Right cardiac atrium (tissue), 5 donors: ENCODE measurements at regions not wholly inside any gene's neighbourhood (a gene's known extent, or its start where the extent isn't known, plus 50 kb on each side); places are given as distances from the start of the nearest gene placed in this dataset.

ENCODE experiments used
- ATAC-seq, 2 donors: fragments of 200-7000 bp; cut with Tn5 transposase; one replicate each; pipeline versions ENCODE4 v1.8.0 to v1.9.1; 2020; ENCODE audit warnings: moderate library complexity in 2 of 2, mild to moderate bottlenecking in 1 of 2
- DNase-seq, 3 donors: peaks; one replicate each; pipeline ENCODE4 v3.0.0-alpha.2; 2020
- H3K27ac ChIP-seq: one replicate; pipeline ENCODE4 v1.5.1; 2013; ENCODE audit warnings: mild to moderate bottlenecking, low read length, control low read depth, moderate library complexity
- H3K27me3 ChIP-seq: one replicate; pipeline ENCODE4 v1.6.1; 2013; ENCODE audit not compliant: control insufficient read depth, insufficient read depth
- H3K4me1 ChIP-seq: one replicate; pipeline ENCODE4 v1.6.1; 2013; ENCODE audit warnings: low read length; ENCODE audit not compliant: control insufficient read depth, insufficient read depth
- H3K4me3 ChIP-seq: one replicate; pipeline ENCODE4 v1.5.1; 2013; ENCODE audit warnings: low read length, control low read depth
- H3K9me3 ChIP-seq: one replicate; pipeline ENCODE4 v1.6.1; 2013; ENCODE audit warnings: low read length; ENCODE audit not compliant: control insufficient read depth
- WGBS: extraction: QIAGEN DNeasy Blood & Tissue Kit; methylation state at CpG from one replicate; pipeline ENCODE4 v1.1.7; 2013; 5-methylcytosine and 5-hydroxymethylcytosine counted together
- intact Hi-C, 4 donors: fragments of 100-400 bp; cut with DNase I; formaldehyde crosslinking; loops; one replicate each; pipeline versions ENCODE4 v1.11.0 to v1.14.0; 2022 to 2023
- donor health status: healthy with polysubstance abuse.
- donor health status: DM: no; HTN: yes; CAD: no.
- donor health status: DM: no; HTN: no; CAD: no.
- donor health status: DM: no; HTN: yes; CAD: no; lungs with severe emphysema.
- donor health status: DM: yes; HTN: yes; CAD: no.

DNA sequence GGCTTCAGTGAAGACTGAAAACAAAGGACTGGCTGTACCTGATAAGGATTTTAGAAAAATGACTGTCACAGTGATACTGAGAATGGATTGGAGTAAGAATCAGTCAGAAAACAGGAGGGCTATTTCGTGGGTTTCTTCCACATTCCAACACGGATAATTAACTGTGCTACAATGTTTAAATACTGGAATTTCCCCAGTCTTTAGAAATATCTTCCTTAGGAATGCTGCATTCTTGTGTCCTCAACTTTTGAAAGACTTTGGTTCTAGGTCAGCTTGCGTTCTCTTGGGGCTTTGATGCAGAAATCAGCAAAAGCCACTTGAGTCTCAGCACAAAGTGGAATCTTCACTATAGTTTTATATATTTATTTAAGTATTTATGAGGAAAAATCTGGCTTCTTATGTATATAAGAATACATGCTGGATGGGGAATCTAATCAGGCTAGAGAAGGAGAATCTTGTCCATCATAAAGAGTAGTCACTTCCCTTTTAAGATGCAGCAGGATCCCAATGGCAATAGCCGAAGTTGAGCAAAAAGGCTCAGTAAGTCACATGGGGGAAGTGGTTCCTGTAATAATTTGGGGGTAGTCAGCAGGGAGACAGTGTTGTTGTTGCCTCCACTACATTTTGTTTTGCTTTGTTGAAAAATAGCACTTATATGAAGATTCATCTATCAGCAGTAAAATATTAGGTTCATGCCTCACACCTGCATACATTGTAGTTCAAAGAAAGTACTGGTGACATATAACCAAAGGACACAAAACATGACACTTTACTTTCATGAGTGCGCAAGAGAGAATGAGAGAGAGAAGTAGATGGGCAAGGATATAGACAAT is 86.0 kb downstream of the CH25H start:
- intact Hi-C loops: no loop called here
- no peaks in the 10 kb centered on the region for H3K27me3 ChIP-seq
- H3K9me3 ChIP-seq: no peaks in the 10 kb centered on the region
- no peaks in the 10 kb centered on the region for H3K4me1 ChIP-seq
- no peak for DNase-seq
- WGBS: 88% methylated on average over 5 of the region's 5 CpGs
- no peak overlapping the region for H3K27ac ChIP-seq
- ATAC-seq: no peak
- H3K4me3 ChIP-seq: no peak overlapping the region

DNA sequence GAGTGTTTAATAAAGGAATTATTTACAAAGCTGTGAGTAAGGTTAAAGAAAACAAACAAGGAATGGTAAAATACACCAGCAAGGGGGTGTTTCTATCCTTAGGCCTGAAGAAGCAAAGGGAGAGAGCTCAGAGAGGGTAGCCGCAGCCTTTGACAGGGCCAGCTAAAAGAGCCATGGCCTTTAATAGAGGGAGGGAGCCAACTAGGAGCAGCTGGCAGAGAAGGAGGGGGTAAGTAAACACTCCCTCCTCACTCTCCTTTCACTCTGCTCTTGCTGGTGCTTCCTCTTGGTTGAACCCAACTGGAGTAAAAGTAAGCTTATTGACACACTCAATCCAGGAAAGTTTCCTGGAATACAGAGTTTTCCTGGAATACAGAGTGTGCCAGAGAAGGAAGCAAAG is 87.5 kb downstream of the CH25H start:
- WGBS: 88% methylated on average over 1 of the region's 1 CpG
- no peak overlapping the region for H3K27ac ChIP-seq
- ATAC-seq (no peak), DNase-seq (no peak)
- H3K9me3 ChIP-seq: no peaks in the 10 kb centered on the region
- no peaks in the 10 kb centered on the region for H3K27me3 ChIP-seq
- no peak overlapping the region for H3K4me3 ChIP-seq
- H3K4me1 ChIP-seq: no peaks in the 10 kb centered on the region
- intact Hi-C loops: no loop called here

DNA sequence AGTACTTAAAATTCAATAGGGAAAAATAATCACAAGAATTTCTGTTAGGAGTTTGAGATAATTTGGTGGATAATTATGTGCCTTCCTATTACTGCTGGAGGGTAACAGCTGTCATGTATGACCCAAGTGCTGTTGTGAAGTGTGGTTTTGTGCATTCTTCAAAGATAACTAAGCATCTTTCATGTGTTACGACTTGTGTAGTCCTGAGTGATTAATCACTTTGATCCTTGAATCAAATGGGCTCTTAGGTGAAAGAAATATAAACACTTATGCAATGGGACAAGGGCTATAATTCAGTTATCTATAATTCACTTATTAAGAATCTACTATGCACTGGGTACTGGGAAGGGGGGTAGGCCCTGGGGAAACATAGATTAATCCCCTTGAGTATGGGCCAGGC is 89.0 kb downstream of the CH25H start:
- no peak overlapping the region for H3K27ac ChIP-seq
- intact Hi-C loops: no loop called here
- DNase-seq (no peak), ATAC-seq (no peak)
- no peak overlapping the region for H3K4me3 ChIP-seq
- no peaks in the 10 kb centered on the region for H3K27me3 ChIP-seq
- H3K4me1 ChIP-seq: no peaks in the 10 kb centered on the region
- H3K9me3 ChIP-seq: no peaks in the 10 kb centered on the region
- WGBS: 98% methylated on average over 1 of the region's 1 CpG

DNA sequence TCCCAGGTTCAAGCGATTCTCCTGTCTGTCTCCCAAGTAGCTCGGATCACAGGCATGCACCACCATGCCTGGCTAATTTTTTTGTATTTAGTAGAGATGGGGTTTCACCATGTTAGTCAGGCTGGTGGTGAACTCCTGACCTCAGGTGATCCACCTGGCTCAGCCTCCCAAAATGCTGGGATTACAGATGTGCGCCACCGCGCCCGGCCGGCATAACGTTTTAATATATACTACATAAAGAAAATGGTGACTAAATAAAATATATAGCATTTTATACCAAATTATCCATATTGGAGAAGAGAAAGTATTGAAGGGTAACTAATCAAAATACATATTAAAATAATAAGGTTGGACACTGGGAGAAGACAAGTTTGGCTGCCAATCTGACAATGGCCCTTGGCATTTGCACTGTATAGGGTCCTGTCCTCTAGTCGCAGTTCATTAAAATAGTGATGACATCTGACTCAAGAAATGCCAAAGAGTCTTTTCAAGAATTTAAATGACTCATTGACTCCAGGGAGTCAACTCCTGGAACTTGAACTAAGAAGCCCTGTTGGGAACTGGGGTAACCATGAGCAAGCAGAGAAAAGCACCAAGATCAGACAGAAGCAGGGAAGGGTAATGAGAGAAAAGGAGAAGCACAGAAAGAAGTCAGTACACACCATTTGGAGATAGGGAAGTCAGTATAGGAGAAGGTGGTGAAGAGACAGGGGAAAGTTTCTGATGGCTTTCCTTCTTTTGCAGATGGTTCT is 91.1 kb downstream of the CH25H start:
- intact Hi-C loops: no loop called here
- ATAC-seq (peak; percentile 61 to 79), DNase-seq (no peak)
- WGBS: 88% methylated on average over 9 of the region's 9 CpGs
- Histone ChIP-seq H3K27ac (no peak overlapping the region), H3K9me3 (no peaks in the 10 kb centered on the region), H3K27me3 (no peaks in the 10 kb centered on the region), H3K4me1 (no peaks in the 10 kb centered on the region), H3K4me3 (no peak overlapping the region)

DNA sequence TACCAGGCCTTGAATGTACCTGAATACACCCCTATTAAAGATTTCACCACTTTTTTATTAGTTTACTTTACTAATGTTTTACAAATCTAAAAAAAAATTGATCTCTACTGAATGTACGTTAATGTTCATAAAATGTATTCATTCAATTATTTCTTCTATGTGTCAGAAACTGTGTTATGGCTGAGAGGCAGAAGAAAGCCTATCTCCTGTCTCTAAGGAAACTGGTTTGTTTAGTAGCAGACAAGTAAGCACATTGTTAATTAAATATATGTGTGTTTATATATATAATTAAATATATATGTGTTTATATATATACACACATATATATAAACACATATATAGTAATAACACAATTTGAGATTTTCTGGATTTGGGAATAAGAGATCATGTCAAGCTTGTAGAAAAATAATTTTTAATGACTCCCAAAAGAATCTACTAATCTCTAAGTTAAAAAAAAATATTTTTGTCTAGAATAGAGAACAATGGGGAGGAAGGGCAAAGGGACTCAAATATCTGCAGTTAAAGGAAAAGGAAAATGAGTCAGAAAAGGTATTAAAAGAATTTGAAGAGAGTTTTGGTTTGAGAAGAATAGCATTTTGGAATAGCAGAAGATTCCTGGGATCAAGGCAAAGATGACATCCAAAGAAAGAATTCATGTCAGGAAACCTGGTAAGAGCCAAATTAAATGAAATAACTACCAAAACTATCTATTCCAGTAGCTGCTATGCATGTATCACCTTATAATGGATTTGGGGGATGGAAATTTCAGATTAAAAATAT is 92.1 kb downstream of the CH25H start:
- H3K4me1 ChIP-seq: no peaks in the 10 kb centered on the region
- no peak overlapping the region for H3K27ac ChIP-seq
- no peaks in the 10 kb centered on the region for H3K27me3 ChIP-seq
- H3K9me3 ChIP-seq: no peaks in the 10 kb centered on the region
- ATAC-seq: peak in 1 of 2 donors; percentile 62
- DNase-seq: no peak
- WGBS: 62% methylated on average over 1 of the region's 1 CpG
- no peak overlapping the region for H3K4me3 ChIP-seq
- intact Hi-C loops: no loop called here

DNA sequence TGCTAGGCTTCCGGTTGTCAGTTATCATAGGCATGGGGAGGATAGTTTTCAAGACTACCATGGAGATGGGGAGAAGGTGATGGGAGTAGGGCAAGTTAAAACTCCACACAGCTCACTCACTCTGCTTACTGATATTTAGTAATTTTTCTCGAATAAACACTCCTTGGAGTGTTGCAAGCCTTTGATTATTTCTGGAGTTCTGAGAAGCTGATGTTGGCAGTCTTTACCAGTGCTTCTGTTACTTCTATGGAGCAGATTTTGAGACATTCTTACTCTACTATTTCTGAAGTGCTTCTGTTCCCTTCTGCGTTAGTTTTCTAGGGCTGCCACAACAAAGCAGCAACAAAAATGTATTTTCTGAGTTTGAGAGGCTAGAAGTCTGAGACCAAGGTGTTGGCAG is 104.4 kb downstream of the CH25H start:
- intact Hi-C loops: no loop called here
- H3K4me1 ChIP-seq: peaks cover 2% of the 10 kb centered on the region
- DNase-seq: no peak
- H3K9me3 ChIP-seq: no peaks in the 10 kb centered on the region
- no peak overlapping the region for H3K4me3 ChIP-seq
- no peaks in the 10 kb centered on the region for H3K27me3 ChIP-seq
- 83% methylated on average over 3 of the region's 3 CpGs for WGBS
- ATAC-seq: no peak
- H3K27ac ChIP-seq: no peak overlapping the region

DNA sequence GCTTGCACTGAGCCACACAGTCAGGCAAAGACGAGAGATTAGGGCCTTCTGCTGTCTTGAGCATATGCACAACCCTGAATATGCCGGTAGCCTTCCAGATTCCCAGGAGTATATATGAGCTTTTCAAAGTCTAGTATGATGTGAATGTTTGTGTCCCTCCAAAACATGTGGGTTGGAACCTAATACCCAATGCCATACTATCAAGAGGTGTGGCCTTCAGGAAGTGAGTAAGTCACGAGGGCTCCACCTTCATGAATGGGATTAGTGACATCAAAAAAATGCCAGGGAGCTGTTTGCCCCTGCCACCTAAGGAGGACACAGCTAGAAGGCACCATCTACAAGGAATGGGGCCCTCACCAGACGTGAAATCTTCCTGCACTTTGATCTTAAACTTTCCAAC is 105.2 kb downstream of the CH25H start:
- H3K4me1 ChIP-seq: peaks cover 2% of the 10 kb centered on the region
- ATAC-seq (no peak), DNase-seq (no peak)
- WGBS: 70% methylated on average over 4 of the region's 4 CpGs
- H3K4me3 ChIP-seq: no peak overlapping the region
- no peak overlapping the region for H3K27ac ChIP-seq
- intact Hi-C loops: no loop called here
- H3K9me3 ChIP-seq: no peaks in the 10 kb centered on the region
- no peaks in the 10 kb centered on the region for H3K27me3 ChIP-seq

DNA sequence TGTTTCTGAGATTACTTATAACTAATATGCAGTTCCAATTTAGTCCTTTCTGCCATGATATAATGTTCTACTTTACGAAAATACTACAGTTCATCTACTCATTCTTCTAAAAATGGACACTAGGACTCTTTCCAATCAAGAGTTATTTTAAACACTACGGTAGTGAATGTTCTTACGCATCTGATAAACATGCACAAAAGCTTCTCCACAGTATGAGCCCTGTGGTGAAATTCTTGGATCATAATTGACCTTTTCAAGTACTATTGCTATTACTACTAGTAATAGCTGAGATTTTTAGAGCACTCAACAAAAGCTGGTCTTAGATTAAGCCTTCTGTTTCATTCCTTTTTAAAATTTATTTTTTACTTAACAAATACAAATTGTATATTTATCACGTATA is 106.4 kb downstream of the CH25H start:
- H3K4me3 ChIP-seq: no peak overlapping the region
- no peak overlapping the region for H3K27ac ChIP-seq
- ATAC-seq: peak; percentile 55 to 61

DNA sequence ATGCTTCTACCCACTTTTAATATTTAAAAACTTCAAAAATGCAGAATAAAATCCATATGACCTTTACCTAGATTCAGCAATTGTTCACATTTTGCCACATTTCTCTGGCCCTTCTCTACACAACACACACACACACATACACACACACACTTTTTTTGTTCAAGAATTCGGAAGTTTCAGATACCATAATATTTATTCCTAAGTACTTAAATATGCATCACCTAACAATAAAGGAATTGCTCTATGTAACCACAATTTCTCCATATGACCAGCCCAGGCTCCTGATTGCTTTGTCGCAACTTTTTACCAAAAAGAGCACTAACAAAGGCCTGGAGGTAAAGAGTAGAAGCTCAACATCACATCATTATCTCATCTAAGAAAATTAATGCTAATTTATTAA is 106.6 kb downstream of the FAS start:
- intact Hi-C loops: no loop called here
- Histone ChIP-seq H3K9me3 (no peaks in the 10 kb centered on the region), H3K27me3 (no peaks in the 10 kb centered on the region), H3K27ac (no peak overlapping the region), H3K4me3 (no peak overlapping the region), H3K4me1 (peaks cover 6% of the 10 kb centered on the region)
- WGBS: 94% methylated on average over 2 of the region's 2 CpGs
- ATAC-seq (no peak), DNase-seq (no peak)

More for the DNA sequence above, 106.4 kb downstream of the CH25H start:
- Histone ChIP-seq H3K27me3 (no peaks in the 10 kb centered on the region), H3K9me3 (no peaks in the 10 kb centered on the region), H3K4me1 (peaks cover 2% of the 10 kb centered on the region)
- intact Hi-C loops: no loop called here
- DNase-seq: no peak
- 56% methylated on average over 4 of the region's 4 CpGs for WGBS

DNA sequence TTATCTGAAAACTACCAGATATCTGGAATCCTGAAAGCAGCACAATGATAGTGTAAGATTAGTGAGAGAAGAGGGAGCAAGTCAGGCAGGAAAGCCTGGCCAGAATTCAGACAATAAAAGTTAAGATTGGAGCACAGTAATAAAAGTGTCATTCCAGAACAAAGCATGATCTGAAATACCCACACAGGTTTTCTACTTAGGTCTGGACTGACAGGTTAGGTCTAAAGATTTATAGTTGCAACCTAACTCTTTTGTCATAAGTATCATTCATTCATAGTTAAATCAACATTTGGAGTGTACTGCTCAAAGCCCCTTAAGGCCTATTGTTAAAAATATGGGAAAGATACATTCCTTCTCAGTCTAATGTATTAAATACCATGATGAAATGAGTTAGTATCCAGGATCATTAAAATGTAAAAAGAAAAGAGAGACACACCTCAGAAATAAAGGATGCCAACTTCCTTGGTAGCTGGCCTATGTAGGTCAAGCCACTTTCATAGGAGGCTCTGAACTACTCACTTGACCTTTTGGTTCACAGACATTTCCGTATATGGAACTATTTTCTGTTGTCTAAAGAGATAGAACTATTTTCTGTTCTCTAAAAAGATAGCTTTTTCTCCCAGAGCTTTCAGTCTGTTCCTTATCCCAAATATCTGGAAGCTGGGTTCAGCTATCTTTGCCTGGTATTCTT is 105.2 kb downstream of the FAS start:
- Histone ChIP-seq H3K9me3 (no peaks in the 10 kb centered on the region), H3K4me1 (peaks cover 6% of the 10 kb centered on the region), H3K27ac (no peak overlapping the region), H3K4me3 (no peak overlapping the region), H3K27me3 (no peaks in the 10 kb centered on the region)
- ATAC-seq (no peak), DNase-seq (no peak)
- 71% methylated on average over 1 of the region's 1 CpG for WGBS
- intact Hi-C loops: no loop called here
